Uterus (tissue), 2 donors: ENCODE measurements at regions not wholly inside any gene's neighbourhood (a gene's known extent, or its start where the extent isn't known, plus 50 kb on each side); places are given as distances from the start of the nearest gene placed in this dataset.

Experiments used
- POLR2A ChIP-seq, 2 donors: fragments of 450-650 bp; IDR thresholded peaks; one replicate each; pipeline ENCODE4 v1.6.1; 2016; ENCODE audit warnings: antibody characterized with exemption in 2 of 2, mild to moderate bottlenecking in 1 of 2, moderate library complexity in 1 of 2
- TF ChIP-seq, protein P1 (sequence below), 4 experiments: fragments of 200-600 bp in 2 of 4; fragments of 450-650 bp in 2 of 4; sonication (generic) in 2 of 4; IDR thresholded peaks; one replicate each; pipeline ENCODE4 v1.5.1; 2016 to 2019; ENCODE audit warnings: antibody characterized with exemption in 4 of 4, mild to moderate bottlenecking in 2 of 4, moderate library complexity in 1 of 4

- TF ChIP-seq, protein P1, sequence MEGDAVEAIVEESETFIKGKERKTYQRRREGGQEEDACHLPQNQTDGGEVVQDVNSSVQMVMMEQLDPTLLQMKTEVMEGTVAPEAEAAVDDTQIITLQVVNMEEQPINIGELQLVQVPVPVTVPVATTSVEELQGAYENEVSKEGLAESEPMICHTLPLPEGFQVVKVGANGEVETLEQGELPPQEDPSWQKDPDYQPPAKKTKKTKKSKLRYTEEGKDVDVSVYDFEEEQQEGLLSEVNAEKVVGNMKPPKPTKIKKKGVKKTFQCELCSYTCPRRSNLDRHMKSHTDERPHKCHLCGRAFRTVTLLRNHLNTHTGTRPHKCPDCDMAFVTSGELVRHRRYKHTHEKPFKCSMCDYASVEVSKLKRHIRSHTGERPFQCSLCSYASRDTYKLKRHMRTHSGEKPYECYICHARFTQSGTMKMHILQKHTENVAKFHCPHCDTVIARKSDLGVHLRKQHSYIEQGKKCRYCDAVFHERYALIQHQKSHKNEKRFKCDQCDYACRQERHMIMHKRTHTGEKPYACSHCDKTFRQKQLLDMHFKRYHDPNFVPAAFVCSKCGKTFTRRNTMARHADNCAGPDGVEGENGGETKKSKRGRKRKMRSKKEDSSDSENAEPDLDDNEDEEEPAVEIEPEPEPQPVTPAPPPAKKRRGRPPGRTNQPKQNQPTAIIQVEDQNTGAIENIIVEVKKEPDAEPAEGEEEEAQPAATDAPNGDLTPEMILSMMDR (IDR thresholded peaks at IDR 0.05) = no peak
- no peak for TF ChIP-seq POLR2A (IDR thresholded peaks at IDR 0.05)
Observed at GRCh38 chr14:83611906-83612390, 1918.0 kb upstream of the FLRT2 start.
